Adipocyte (in vitro differentiated cells): ENCODE measurements at regions not wholly inside any gene's neighbourhood (a gene's known extent, or its start where the extent isn't known, plus 50 kb on each side); places are given as distances from the start of the nearest gene placed in this dataset.
"Not testable (repeated sequence)": the region's sequence is repeated elsewhere in the genome, so short reads cannot be mapped to it uniquely, and the experiment has no call there.

Source experiments
- DNase-seq: peaks from one replicate; pipeline ENCODE4 v3.0.0-alpha.2; 2015; ENCODE audit warnings: low read depth
- H3K27me3 ChIP-seq: replicated peaks from 2 replicates; pipeline ENCODE4 v1.7.0; 2013; ENCODE audit warnings: mild to moderate bottlenecking, low read length, moderate library complexity; ENCODE audit not compliant: control insufficient read depth, insufficient read depth
- H3K36me3 ChIP-seq: 2 replicates; pipeline ENCODE4 v1.7.0; 2013; ENCODE audit warnings: low read length, mild to moderate bottlenecking, moderate library complexity; ENCODE audit not compliant: control insufficient read depth, insufficient read depth, severe bottlenecking
- H3K4me1 ChIP-seq: 2 replicates; pipeline ENCODE4 v1.7.0; 2013; ENCODE audit warnings: mild to moderate bottlenecking, low read length, moderate library complexity; ENCODE audit not compliant: control insufficient read depth, insufficient read depth
- H3K4me3 ChIP-seq: 2 replicates; pipeline ENCODE4 v1.7.0; 2013; ENCODE audit warnings: mild to moderate bottlenecking, low read length, moderate library complexity
- H3K9ac ChIP-seq: 2 replicates; pipeline ENCODE4 v1.7.0; 2013; ENCODE audit warnings: mild to moderate bottlenecking, low read length, moderate library complexity
- H3K9me3 ChIP-seq: 2 replicates; pipeline ENCODE4 v1.7.0; 2013; ENCODE audit warnings: mild to moderate bottlenecking, low read length, moderate library complexity; ENCODE audit not compliant: control insufficient read depth

GRCh38 chr11:116371146-116371545 is 401.6 kb downstream of the BUD13 start:
- H3K9ac ChIP-seq, result no peak overlapping the region
- DNase-seq, result no peak
- H3K27me3 ChIP-seq, result peaks cover 10% of the 10 kb centered on the region
- H3K4me3 ChIP-seq, result no peak overlapping the region
- no peaks in the 10 kb centered on the region for H3K36me3 ChIP-seq
- no peaks in the 10 kb centered on the region for H3K9me3 ChIP-seq
- H3K4me1 ChIP-seq, result no peaks in the 10 kb centered on the region

- Histone ChIP-seq H3K36me3 (no peaks in the 10 kb centered on the region), H3K27me3 (peaks cover 4% of the 10 kb centered on the region), H3K4me1 (no peaks in the 10 kb centered on the region), H3K4me3 (no peak overlapping the region), H3K9ac (no peak overlapping the region), H3K9me3 (no peaks in the 10 kb centered on the region)
- DNase-seq, result no peak
Measured at GRCh38 chr11:116368784-116369183, 404.0 kb downstream of the BUD13 start.

- no peaks in the 10 kb centered on the region for H3K36me3 ChIP-seq
- H3K27me3 ChIP-seq, result peaks cover 5% of the 10 kb centered on the region
- no peak for DNase-seq
- no peaks in the 10 kb centered on the region for H3K9me3 ChIP-seq
- H3K4me1 ChIP-seq, result no peaks in the 10 kb centered on the region
- H3K9ac ChIP-seq, result no peak overlapping the region
- H3K4me3 ChIP-seq, result no peak overlapping the region
Measured at GRCh38 chr11:116366980-116367645, 405.7 kb downstream of the BUD13 start.

GRCh38 chr11:116366451-116366850 is 406.3 kb downstream of the BUD13 start:
- no peaks in the 10 kb centered on the region for H3K36me3 ChIP-seq
- no peak for DNase-seq
- H3K9me3 ChIP-seq, result no peaks in the 10 kb centered on the region
- no peak overlapping the region for H3K4me3 ChIP-seq
- H3K4me1 ChIP-seq, result no peaks in the 10 kb centered on the region
- H3K27me3 ChIP-seq, result peaks cover 5% of the 10 kb centered on the region
- H3K9ac ChIP-seq, result no peak overlapping the region

- H3K36me3 ChIP-seq, DNase-seq, H3K4me1 ChIP-seq, H3K9me3 ChIP-seq, H3K27me3 ChIP-seq, H3K9ac ChIP-seq, H3K4me3 ChIP-seq: not testable (repeated sequence)
Measured at GRCh38 chr11:116364925-116365324, 407.9 kb downstream of the BUD13 start.

- Histone ChIP-seq H3K9me3 (no peaks in the 10 kb centered on the region), H3K36me3 (no peaks in the 10 kb centered on the region), H3K9ac (no peak overlapping the region), H3K4me1 (no peaks in the 10 kb centered on the region), H3K27me3 (peaks cover 8% of the 10 kb centered on the region), H3K4me3 (no peak overlapping the region)
- DNase-seq, result no peak
Measured at GRCh38 chr11:116364348-116364747, 408.4 kb downstream of the BUD13 start.

GRCh38 chr11:116360221-116360941 is 412.4 kb downstream of the BUD13 start:
- Histone ChIP-seq H3K27me3 (peaks cover 19% of the 10 kb centered on the region), H3K9ac (no peak overlapping the region), H3K36me3 (no peaks in the 10 kb centered on the region), H3K4me3 (no peak overlapping the region), H3K9me3 (no peaks in the 10 kb centered on the region), H3K4me1 (no peaks in the 10 kb centered on the region)
- DNase-seq, result no peak

GRCh38 chr11:116357784-116358544 is 414.8 kb downstream of the BUD13 start:
- no peak for DNase-seq
- Histone ChIP-seq H3K4me1 (no peaks in the 10 kb centered on the region), H3K9me3 (no peaks in the 10 kb centered on the region), H3K9ac (no peak overlapping the region), H3K36me3 (no peaks in the 10 kb centered on the region), H3K4me3 (no peak overlapping the region), H3K27me3 (peaks cover 18% of the 10 kb centered on the region)

- Histone ChIP-seq H3K4me1 (no peaks in the 10 kb centered on the region), H3K36me3 (no peaks in the 10 kb centered on the region), H3K9ac (no peak overlapping the region), H3K9me3 (no peaks in the 10 kb centered on the region), H3K27me3 (peaks cover 14% of the 10 kb centered on the region), H3K4me3 (no peak overlapping the region)
- DNase-seq, result no peak
Measured at GRCh38 chr11:116356451-116356850, 416.3 kb downstream of the BUD13 start.

- no peaks in the 10 kb centered on the region for H3K9me3 ChIP-seq
- H3K4me1 ChIP-seq, result no peaks in the 10 kb centered on the region
- H3K4me3 ChIP-seq, result no peak overlapping the region
- H3K27me3 ChIP-seq, result peaks cover 11% of the 10 kb centered on the region
- no peak overlapping the region for H3K9ac ChIP-seq
- no peak for DNase-seq
- no peaks in the 10 kb centered on the region for H3K36me3 ChIP-seq
Measured at GRCh38 chr11:116355104-116355503, 417.7 kb downstream of the BUD13 start.

GRCh38 chr11:116353589-116353988 is 419.2 kb downstream of the BUD13 start:
- no peak for DNase-seq
- Histone ChIP-seq H3K27me3 (peaks cover 11% of the 10 kb centered on the region), H3K4me3 (no peak overlapping the region), H3K9ac (no peak overlapping the region), H3K36me3 (no peaks in the 10 kb centered on the region), H3K9me3 (no peaks in the 10 kb centered on the region), H3K4me1 (no peaks in the 10 kb centered on the region)
